GM19455 (cell line): ENCODE measurements at regions not wholly inside any gene's neighbourhood (a gene's known extent, or its start where the extent isn't known, plus 50 kb on each side); places are given as distances from the start of the nearest gene placed in this dataset.

Experiments
- ATAC-seq: cut with Tn5 transposase; IDR thresholded peaks from one replicate; pipeline ENCODE4 v1.9.1; 2021; ENCODE audit not compliant: unreplicated experiment

- ATAC-seq = no peak
Observed at GRCh38 chr14:99101855-99102461, 170.0 kb downstream of the BCL11B start.

GRCh38 chr14:99116741-99117295, 155.2 kb downstream of the BCL11B start:
- no peak for ATAC-seq

- no peak for ATAC-seq
Observed at GRCh38 chr14:99117671-99118045, 154.3 kb downstream of the BCL11B start.

GRCh38 chr14:99118046-99118721, 153.8 kb downstream of the BCL11B start:
- no peak for ATAC-seq

DNA sequence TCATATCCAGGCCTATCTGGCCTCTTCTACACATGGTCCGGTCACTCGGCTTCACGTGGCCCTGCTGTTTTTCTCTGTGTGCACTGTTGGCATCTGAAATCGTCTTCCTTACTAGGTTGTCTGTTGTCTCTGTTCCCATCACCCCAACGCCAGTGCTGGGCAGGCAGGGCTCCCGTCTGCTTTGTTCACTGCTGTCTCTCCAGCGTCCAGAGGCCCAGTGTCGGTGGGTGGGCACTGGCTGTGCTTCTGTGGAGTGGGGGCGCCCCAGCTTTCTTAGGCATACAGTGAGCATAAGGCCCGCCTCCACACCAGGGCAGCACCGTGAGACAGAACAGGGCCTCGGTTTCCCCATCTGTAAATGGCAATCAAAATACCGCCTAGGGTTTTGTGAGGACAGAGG, 153.1 kb downstream of the BCL11B start:
- no peak for ATAC-seq
